K562 (cell line): ENCODE measurements at regions not wholly inside any gene's neighbourhood (a gene's known extent, or its start where the extent isn't known, plus 50 kb on each side); places are given as distances from the start of the nearest gene placed in this dataset.

Experiments
- CTCF ChIP-seq, 3 experiments: IDR thresholded peaks in 2 of 3; conservative IDR thresholded peaks in 1 of 3; 2 replicates each; pipeline ENCODE4 v1.5.1; 2011 to 2012; ENCODE audit warnings: low read length in 3 of 3, mild to moderate bottlenecking in 3 of 3, control low read depth in 2 of 3, improper control_type of control experiment in 1 of 3, inconsistent platforms in 1 of 3, low read depth in 1 of 3, mixed read lengths in 1 of 3, moderate library complexity in 1 of 3; ENCODE audit not compliant: insufficient read depth in 2 of 3
- DPF2 ChIP-seq: fragments of 450-650 bp; IDR thresholded peaks from 2 replicates; pipeline ENCODE4 v1.6.1; 2016
- GATAD2B ChIP-seq: fragments of 450-650 bp; IDR thresholded peaks from 2 replicates; pipeline ENCODE4 v1.6.1; 2017; ENCODE audit warnings: mild to moderate bottlenecking, borderline replicate concordance
- MAX ChIP-seq: sonication (generic); formaldehyde crosslinking; IDR thresholded peaks from 2 replicates; pipeline ENCODE4 v1.9.0; 2022; ENCODE audit warnings: mild to moderate bottlenecking, missing genetic modification reagents
- POLR2A ChIP-seq: fragments of 450-650 bp; conservative IDR thresholded peaks from 2 replicates; pipeline ENCODE4 v1.6.1; 2016
- ZBTB7A ChIP-seq: IDR thresholded peaks from 2 replicates; pipeline ENCODE4 v1.6.1; 2011; ENCODE audit warnings: low read depth, mild to moderate bottlenecking, low read length, moderate library complexity, borderline replicate concordance; ENCODE audit not compliant: control insufficient read depth

GRCh38 chr9:129356871-129357772 lies 179.1 kb upstream of the IER5L start:
- TF ChIP-seq MAX (CRISPR knock-in tag) (no peak), CTCF (IDR thresholded peaks at IDR 0.05 in 2 of 3, conservative IDR thresholded peaks at IDR 0.05 in 1 of 3; ENCODE audit: insufficient read depth in 2 of 3, low read depth in 1 of 3, low read length in 3 of 3) (no peak), GATAD2B (no peak), DPF2 (no peak), POLR2A (no peak), ZBTB7A (no peak)
